Smooth muscle cell (in vitro differentiated cells): ENCODE measurements at regions not wholly inside any gene's neighbourhood (a gene's known extent, or its start where the extent isn't known, plus 50 kb on each side); places are given as distances from the start of the nearest gene placed in this dataset.

Experiments
- DNase-seq: peaks from one replicate; lab custom pipeline; 2025; ENCODE audit not compliant: unreplicated experiment; lab: John Stamatoyannopoulos, UW
- H2AFZ ChIP-seq: fragments of 200-600 bp; sonication (generic); 2 replicates; pipeline ENCODE4 v1.6.0; 2016; ENCODE audit warnings: antibody characterized with exemption, low read depth, mild to moderate bottlenecking
- H3F3A ChIP-seq: fragments of 200-600 bp; sonication (generic); 2 replicates; pipeline ENCODE4 v1.6.0; 2017; ENCODE audit warnings: antibody characterized with exemption, low read depth
- H3K27ac ChIP-seq: fragments of 200-600 bp; sonication (generic); 2 replicates; pipeline ENCODE4 v1.5.1; 2016; ENCODE audit warnings: low read depth, mild to moderate bottlenecking
- H3K27me3 ChIP-seq: fragments of 200-600 bp; sonication (generic); 2 replicates; pipeline ENCODE4 v1.6.1; 2016; ENCODE audit warnings: low read depth, mild to moderate bottlenecking
- H3K36me3 ChIP-seq: fragments of 200-600 bp; sonication (generic); 2 replicates; pipeline ENCODE4 v1.5.1; 2016; ENCODE audit warnings: low read depth
- H3K4me1 ChIP-seq: fragments of 200-600 bp; sonication (generic); 2 replicates; pipeline ENCODE4 v1.5.1; 2016; ENCODE audit warnings: low read depth
- H3K4me2 ChIP-seq: fragments of 200-600 bp; sonication (generic); 2 replicates; pipeline ENCODE4 v1.6.0; 2016; ENCODE audit warnings: mild to moderate bottlenecking
- H3K4me3 ChIP-seq: fragments of 200-600 bp; sonication (generic); 2 replicates; pipeline ENCODE4 v1.5.1; 2016; ENCODE audit warnings: mild to moderate bottlenecking
- H3K79me2 ChIP-seq: fragments of 200-600 bp; sonication (generic); 2 replicates; pipeline ENCODE4 v1.6.0; 2016; ENCODE audit warnings: low read depth, mild to moderate bottlenecking
- H3K9ac ChIP-seq: fragments of 200-600 bp; sonication (generic); 2 replicates; pipeline ENCODE4 v1.6.0; 2016; ENCODE audit warnings: low read depth
- H3K9me3 ChIP-seq: fragments of 200-600 bp; sonication (generic); replicated peaks from 2 replicates; pipeline ENCODE4 v1.5.1; 2016; ENCODE audit warnings: low read depth
- H4K20me1 ChIP-seq: fragments of 200-600 bp; sonication (generic); 2 replicates; pipeline ENCODE4 v1.6.0; 2016; ENCODE audit warnings: low read depth
- WGBS: methylation state at CpG from one replicate; pipeline ENCODE4 v1.1.7; 2016; ENCODE audit warnings: low lambda C conversion rate; 5-methylcytosine and 5-hydroxymethylcytosine counted together
- TF ChIP-seq, protein P1 (sequence below): fragments of 200-600 bp; sonication (generic); IDR thresholded peaks from 2 replicates; pipeline ENCODE4 v1.5.1; 2017; ENCODE audit warnings: borderline replicate concordance, mild to moderate bottlenecking, antibody characterized with exemption; ENCODE audit not compliant: insufficient read depth, poor library complexity, severe bottlenecking

GRCh38 chr18:34357944-34358580, 133.3 kb upstream of the NOL4 start:
- H3F3A ChIP-seq: no peaks in the 10 kb centered on the region
- no peak overlapping the region for H2AFZ ChIP-seq
- H3K9ac ChIP-seq: no peak overlapping the region
- DNase-seq: no peak
- TF ChIP-seq, protein P1, sequence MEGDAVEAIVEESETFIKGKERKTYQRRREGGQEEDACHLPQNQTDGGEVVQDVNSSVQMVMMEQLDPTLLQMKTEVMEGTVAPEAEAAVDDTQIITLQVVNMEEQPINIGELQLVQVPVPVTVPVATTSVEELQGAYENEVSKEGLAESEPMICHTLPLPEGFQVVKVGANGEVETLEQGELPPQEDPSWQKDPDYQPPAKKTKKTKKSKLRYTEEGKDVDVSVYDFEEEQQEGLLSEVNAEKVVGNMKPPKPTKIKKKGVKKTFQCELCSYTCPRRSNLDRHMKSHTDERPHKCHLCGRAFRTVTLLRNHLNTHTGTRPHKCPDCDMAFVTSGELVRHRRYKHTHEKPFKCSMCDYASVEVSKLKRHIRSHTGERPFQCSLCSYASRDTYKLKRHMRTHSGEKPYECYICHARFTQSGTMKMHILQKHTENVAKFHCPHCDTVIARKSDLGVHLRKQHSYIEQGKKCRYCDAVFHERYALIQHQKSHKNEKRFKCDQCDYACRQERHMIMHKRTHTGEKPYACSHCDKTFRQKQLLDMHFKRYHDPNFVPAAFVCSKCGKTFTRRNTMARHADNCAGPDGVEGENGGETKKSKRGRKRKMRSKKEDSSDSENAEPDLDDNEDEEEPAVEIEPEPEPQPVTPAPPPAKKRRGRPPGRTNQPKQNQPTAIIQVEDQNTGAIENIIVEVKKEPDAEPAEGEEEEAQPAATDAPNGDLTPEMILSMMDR: no peak
- H3K4me3 ChIP-seq: no peak overlapping the region
- no peaks in the 10 kb centered on the region for H3K27me3 ChIP-seq
- no peaks in the 10 kb centered on the region for H3K4me1 ChIP-seq
- H3K36me3 ChIP-seq: no peaks in the 10 kb centered on the region
- no peaks in the 10 kb centered on the region for H4K20me1 ChIP-seq
- 93% methylated on average over 5 of the region's 5 CpGs for WGBS
- H3K9me3 ChIP-seq: no peaks in the 10 kb centered on the region
- H3K27ac ChIP-seq: no peak overlapping the region
- H3K79me2 ChIP-seq: no peaks in the 10 kb centered on the region
- no peak overlapping the region for H3K4me2 ChIP-seq

GRCh38 chr18:34358923-34359322, 134.2 kb upstream of the NOL4 start:
- no peak overlapping the region for H3K4me2 ChIP-seq
- no peak overlapping the region for H3K27ac ChIP-seq
- H3K9ac ChIP-seq: no peak overlapping the region
- TF ChIP-seq, protein P1: no peak
- H3K4me3 ChIP-seq: no peak overlapping the region
- H3K27me3 ChIP-seq: no peaks in the 10 kb centered on the region
- no peaks in the 10 kb centered on the region for H3K9me3 ChIP-seq
- no peaks in the 10 kb centered on the region for H3K4me1 ChIP-seq
- H2AFZ ChIP-seq: no peak overlapping the region
- 90% methylated on average over 2 of the region's 2 CpGs for WGBS
- H3K79me2 ChIP-seq: no peaks in the 10 kb centered on the region
- H3F3A ChIP-seq: no peaks in the 10 kb centered on the region
- DNase-seq: no peak
- no peaks in the 10 kb centered on the region for H3K36me3 ChIP-seq
- no peaks in the 10 kb centered on the region for H4K20me1 ChIP-seq

DNA sequence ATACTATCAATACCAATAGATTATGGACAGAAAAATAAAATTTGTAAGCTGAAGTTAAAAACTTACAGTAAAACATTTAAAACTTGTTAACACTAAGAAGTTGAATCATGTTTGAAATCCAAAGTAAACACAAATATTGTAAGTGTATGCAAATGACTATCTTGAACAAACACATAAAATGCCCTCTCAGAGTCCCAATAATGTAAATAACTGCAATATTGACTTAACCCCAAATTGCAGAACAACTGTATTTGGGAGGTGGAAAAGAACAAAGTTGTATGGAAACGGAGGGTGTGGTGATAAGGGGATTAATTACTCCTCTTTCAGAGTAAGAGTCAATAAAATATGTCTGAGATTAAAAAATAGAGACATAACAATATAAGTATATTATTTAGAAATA, 140.0 kb upstream of the NOL4 start:
- Histone ChIP-seq H2AFZ (no peak overlapping the region), H4K20me1 (no peaks in the 10 kb centered on the region), H3K9ac (no peak overlapping the region), H3K4me1 (no peaks in the 10 kb centered on the region), H3K79me2 (no peaks in the 10 kb centered on the region), H3K36me3 (no peaks in the 10 kb centered on the region), H3F3A (no peaks in the 10 kb centered on the region), H3K9me3 (no peaks in the 10 kb centered on the region), H3K27me3 (no peaks in the 10 kb centered on the region), H3K4me2 (no peak overlapping the region), H3K27ac (no peak overlapping the region), H3K4me3 (no peak overlapping the region)
- TF ChIP-seq, protein P1: no peak
- WGBS: 89% methylated on average over 1 of the region's 1 CpG
- DNase-seq: no peak

DNA sequence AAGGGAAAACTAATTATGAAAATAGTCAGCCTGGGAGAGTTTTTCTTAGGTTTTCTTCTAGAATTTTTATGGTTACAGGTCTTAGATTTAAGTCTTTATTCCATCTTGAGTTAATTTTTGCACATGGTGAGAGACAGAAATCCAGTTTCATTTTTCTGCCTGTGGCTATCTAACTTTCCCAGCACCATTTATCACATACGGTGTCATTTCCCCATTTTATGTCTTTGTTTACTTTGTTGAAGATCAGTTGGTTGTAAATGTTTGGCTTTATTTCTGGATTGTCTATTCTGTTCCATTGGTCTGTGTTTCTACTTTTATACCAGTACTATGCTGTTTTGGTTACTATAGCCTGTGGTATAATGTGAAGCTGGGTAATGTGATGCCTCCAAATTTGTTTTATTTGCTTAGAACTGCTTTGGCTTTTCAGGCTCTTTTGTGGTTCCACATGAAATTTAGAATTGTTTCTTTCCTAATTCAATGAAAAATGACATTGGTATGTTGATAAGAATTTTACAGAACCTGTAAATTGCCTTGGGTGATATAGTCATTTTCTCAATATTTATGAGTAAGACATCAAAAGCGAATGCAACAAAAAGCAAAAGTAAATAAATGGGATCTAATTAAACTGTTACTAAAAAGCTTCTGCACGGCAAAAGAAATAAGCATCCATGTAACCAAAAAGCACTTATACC, 146.1 kb upstream of the NOL4 start:
- no peak overlapping the region for H3K9ac ChIP-seq
- H3K36me3 ChIP-seq: no peaks in the 10 kb centered on the region
- H3K27ac ChIP-seq: no peak overlapping the region
- H3K79me2 ChIP-seq: no peaks in the 10 kb centered on the region
- H2AFZ ChIP-seq: no peak overlapping the region
- H3K4me3 ChIP-seq: no peak overlapping the region
- H3K27me3 ChIP-seq: no peaks in the 10 kb centered on the region
- H3K4me1 ChIP-seq: no peaks in the 10 kb centered on the region
- H4K20me1 ChIP-seq: no peaks in the 10 kb centered on the region
- no peak overlapping the region for H3K4me2 ChIP-seq
- WGBS: 80% methylated on average over 3 of the region's 3 CpGs
- no peaks in the 10 kb centered on the region for H3K9me3 ChIP-seq
- TF ChIP-seq, protein P1: no peak
- no peaks in the 10 kb centered on the region for H3F3A ChIP-seq
- no peak for DNase-seq
